K562 (cell line): ENCODE measurements at regions not wholly inside any gene's neighbourhood (a gene's known extent, or its start where the extent isn't known, plus 50 kb on each side); places are given as distances from the start of the nearest gene placed in this dataset.
A peak's percentile ranks its signal among the peaks of the same experiment; 100 is the strongest.

Experiments used
- ATAC-seq: fragments of 200-7000 bp; cut with Tn5 transposase; 3 replicates; pipeline ENCODE4 v1.9.1; 2020; ENCODE audit warnings: moderate library complexity
- BruUV-seq: library from RNA; stranded (reverse); fragments of 400-500 nt; replicated peaks from 2 replicates; lab custom pipeline; 2021; lab: Mats Ljungman, UMichigan
- CTCF ChIA-PET: fragments of 300-600 bp; formaldehyde crosslinking; extraction: SDS; loops from one replicate; lab custom pipeline; 2021; ENCODE audit warnings: low intra/inter-chr PET ratio; lab: Yijun Ruan, JAX
- POLR2A ChIA-PET: fragments of 300-600, 350-650 bp; sonication (Branson Sonifier 250); formaldehyde crosslinking; extraction: SDS; loops from one replicate; lab custom pipeline; 2021; ENCODE audit warnings: antibody characterized with exemption, inconsistent platforms; lab: Yijun Ruan, JAX
- DNase-seq, 4 experiments: peaks; one replicate each; pipeline versions ENCODE4 v3.0.0 to v3.0.0-alpha.2; 2011 to 2018; ENCODE audit warnings: low spot score in 3 of 4, mixed read lengths in 3 of 4; ENCODE audit errors: extremely low read depth in 1 of 4
- FAIRE-seq: peaks from 2 replicates; lab custom pipeline; 2011; peaks lifted over from hg19 to GRCh38; lab: Jason Lieb, UNC
- H2AFZ ChIP-seq: 2 replicates; pipeline ENCODE4 v1.6.0; 2011; ENCODE audit warnings: low read depth, low read length, control low read depth, inconsistent platforms
- H3K27ac ChIP-seq: fragments of 200-600 bp; 3 replicates; pipeline ENCODE4 v1.8.0; 2011; ENCODE audit warnings: low read depth, mild to moderate bottlenecking, control low read depth, inconsistent platforms, low read length, moderate library complexity, mixed read lengths; ENCODE audit errors: extremely low read depth
- H3K27me3 ChIP-seq, 2 experiments: fragments of 300-600 bp in 1 of 2; 2 replicates in 1 of 2; 3 replicates in 1 of 2; pipeline versions ENCODE4 v1.6.0 to v1.8.0; 2011; ENCODE audit warnings: inconsistent platforms in 2 of 2, low read length in 2 of 2, mild to moderate bottlenecking in 1 of 2, mixed read lengths in 1 of 2, moderate library complexity in 1 of 2; ENCODE audit not compliant: control insufficient read depth in 2 of 2, insufficient read depth in 2 of 2
- H3K36me3 ChIP-seq: fragments of 300-600 bp; 3 replicates; pipeline ENCODE4 v1.8.0; 2011; ENCODE audit warnings: mild to moderate bottlenecking, low read length, inconsistent platforms; ENCODE audit not compliant: control insufficient read depth, insufficient read depth
- H3K4me1 ChIP-seq, 2 experiments: fragments of 200-600 bp in 1 of 2; replicated peaks in 1 of 2; 2 replicates in 1 of 2; 3 replicates in 1 of 2; pipeline versions ENCODE4 v1.5.1 to v1.8.0; 2011; ENCODE audit warnings: inconsistent platforms in 2 of 2, low read length in 2 of 2, mild to moderate bottlenecking in 1 of 2, mixed read lengths in 1 of 2, moderate library complexity in 1 of 2; ENCODE audit not compliant: control insufficient read depth in 2 of 2, insufficient read depth in 2 of 2
- H3K4me2 ChIP-seq: 2 replicates; pipeline ENCODE4 v1.6.1; 2011; ENCODE audit warnings: low read length, control low read depth, inconsistent platforms, mixed read lengths; ENCODE audit not compliant: insufficient read depth
- H3K4me3 ChIP-seq: fragments of 200-600 bp; sonication (generic), shearing (Covaris generic); 2 replicates; pipeline ENCODE4 v1.5.1; 2016; ENCODE audit warnings: control low read depth, inconsistent platforms
- H3K79me2 ChIP-seq: fragments of 200-600 bp; 3 replicates; pipeline ENCODE4 v1.8.0; 2011; ENCODE audit warnings: low read length, inconsistent platforms; ENCODE audit not compliant: control insufficient read depth, insufficient read depth
- H3K9ac ChIP-seq, 2 experiments: 2 replicates each; pipeline versions ENCODE4 v1.6.0 to v1.6.1; 2011; ENCODE audit warnings: low read depth in 2 of 2, low read length in 2 of 2, control low read depth in 1 of 2, inconsistent platforms in 1 of 2, mild to moderate bottlenecking in 1 of 2, mixed read lengths in 1 of 2; ENCODE audit not compliant: insufficient read depth in 1 of 2
- H3K9me1 ChIP-seq: one replicate; pipeline ENCODE4 v1.6.0; 2011; ENCODE audit warnings: inconsistent platforms, mild to moderate bottlenecking, low read length, moderate library complexity; ENCODE audit not compliant: control insufficient read depth, insufficient read depth
- H3K9me3 ChIP-seq: replicated peaks from 2 replicates; pipeline ENCODE4 v1.5.1; 2011; ENCODE audit warnings: low read depth, low read length, inconsistent platforms; ENCODE audit not compliant: control insufficient read depth, insufficient read depth
- H4K20me1 ChIP-seq: replicated peaks from 2 replicates; pipeline ENCODE4 v1.6.1; 2011; ENCODE audit warnings: low read length, inconsistent platforms, mixed read lengths; ENCODE audit not compliant: control insufficient read depth, insufficient read depth
- CTCF ChIP-seq, 3 experiments: IDR thresholded peaks in 2 of 3; conservative IDR thresholded peaks in 1 of 3; 2 replicates each; pipeline ENCODE4 v1.5.1; 2011 to 2012; ENCODE audit warnings: low read length in 3 of 3, mild to moderate bottlenecking in 3 of 3, control low read depth in 2 of 3, improper control_type of control experiment in 1 of 3, inconsistent platforms in 1 of 3, low read depth in 1 of 3, mixed read lengths in 1 of 3, moderate library complexity in 1 of 3; ENCODE audit not compliant: insufficient read depth in 2 of 3
- E2F5 ChIP-seq: sonication (generic); formaldehyde crosslinking; IDR thresholded peaks from 2 replicates; pipeline ENCODE4 v1.8.0; 2022; ENCODE audit warnings: mild to moderate bottlenecking, missing genetic modification reagents
- HCFC1 ChIP-seq: IDR thresholded peaks from 2 replicates; pipeline ENCODE4 v1.6.1; 2012; ENCODE audit warnings: low read depth, low read length, improper control_type of control experiment
- KLF13 ChIP-seq: fragments of 450-650 bp; IDR thresholded peaks from 2 replicates; pipeline ENCODE4 v1.6.1; 2016; ENCODE audit warnings: missing genetic modification characterization, low read depth, mild to moderate bottlenecking, missing compliant biosample characterization, moderate library complexity, borderline replicate concordance
- NR2C2 ChIP-seq, 2 experiments: fragments of 200-800 bp in 1 of 2; sonication (Bioruptor generic) in 1 of 2; sonication (generic) in 1 of 2; formaldehyde crosslinking in 1 of 2; IDR thresholded peaks; 2 replicates each; pipeline versions ENCODE4 v1.6.1 to v1.8.0; 2016 to 2022; ENCODE audit warnings: mild to moderate bottlenecking in 1 of 2, missing compliant biosample characterization in 1 of 2, missing genetic modification characterization in 1 of 2, missing genetic modification reagents in 1 of 2
- POLR2A ChIP-seq: fragments of 450-650 bp; conservative IDR thresholded peaks from 2 replicates; pipeline ENCODE4 v1.6.1; 2016
- SIN3B ChIP-seq: fragments of 450-650 bp; IDR thresholded peaks from 2 replicates; pipeline ENCODE4 v1.6.1; 2017; ENCODE audit warnings: low read depth, mild to moderate bottlenecking, moderate library complexity
- XRCC4 ChIP-seq: IDR thresholded peaks from one replicate; pipeline ENCODE4 v1.6.1; 2011; ENCODE audit not compliant: insufficient read depth, insufficient read length; ENCODE audit errors: extremely low read depth
- WGBS: fragments of 100-300 bp; shearing (Covaris generic); methylation state at CpG from one replicate; pipeline ENCODE4 v1.1.6; 2016; ENCODE audit warnings: low coverage, mixed read lengths; ENCODE audit not compliant: insufficient coverage; ENCODE audit errors: missing lambda C conversion rate; 5-methylcytosine and 5-hydroxymethylcytosine counted together
- in situ Hi-C: fragments of 300-500 bp; cut with MboI; formaldehyde crosslinking; loops from 4 replicates; pipeline ENCODE4 v1.15.0; 2018; ENCODE audit warnings: inconsistent platforms, mixed read lengths
- intact Hi-C: fragments of 100-400 bp; cut with micrococcal nuclease; formaldehyde crosslinking; loops from 2 replicates; pipeline ENCODE4 v1.14.2; 2022
- TF ChIP-seq, protein P1 (sequence below): fragments of 450-650 bp; formaldehyde crosslinking; IDR thresholded peaks from 2 replicates; pipeline ENCODE4 v1.4.0; 2022; ENCODE audit warnings: mild to moderate bottlenecking, moderate library complexity

- intact Hi-C loops, result no loop called here
- H3K27me3 ChIP-seq, result peaks cover 1 to 12% of the 10 kb centered on the region in 2 experiments; a peak in 3 of 5 replicates
- DNase-seq, result peak in 2 of 4 experiments; percentile 24
- no TSS peak for BruUV-seq
- no peak overlapping the region for H3K4me3 ChIP-seq
- in situ Hi-C loops, result no loop called here
- FAIRE-seq, result no peak
- no peak overlapping the region for H2AFZ ChIP-seq
- no peaks in the 10 kb centered on the region for H3K36me3 ChIP-seq
- H3K9ac ChIP-seq, result no peak overlapping the region
- no peaks in the 10 kb centered on the region; a peak in 1 of 5 replicates for H3K4me1 ChIP-seq
- H4K20me1 ChIP-seq, result no peaks in the 10 kb centered on the region
- H3K4me2 ChIP-seq, result no peak overlapping the region
- TF ChIP-seq SIN3B (no peak), POLR2A (no peak), CTCF (IDR thresholded peaks at IDR 0.05 in 2 of 3, conservative IDR thresholded peaks at IDR 0.05 in 1 of 3; ENCODE audit: insufficient read depth in 2 of 3, low read depth in 1 of 3, low read length in 3 of 3) (peak; percentile 22 to 32 (median 29); a peak in 3 of 6 replicates), NR2C2 (CRISPR knock-in tag; IDR thresholded peaks at IDR 0.05) (no peak), NR2C2 (tag; IDR thresholded peaks at IDR 0.05) (no peak), HCFC1 (no peak), E2F5 (no peak), KLF13 (tag) (no peak), XRCC4 (no peak)
- TF ChIP-seq, protein P1, sequence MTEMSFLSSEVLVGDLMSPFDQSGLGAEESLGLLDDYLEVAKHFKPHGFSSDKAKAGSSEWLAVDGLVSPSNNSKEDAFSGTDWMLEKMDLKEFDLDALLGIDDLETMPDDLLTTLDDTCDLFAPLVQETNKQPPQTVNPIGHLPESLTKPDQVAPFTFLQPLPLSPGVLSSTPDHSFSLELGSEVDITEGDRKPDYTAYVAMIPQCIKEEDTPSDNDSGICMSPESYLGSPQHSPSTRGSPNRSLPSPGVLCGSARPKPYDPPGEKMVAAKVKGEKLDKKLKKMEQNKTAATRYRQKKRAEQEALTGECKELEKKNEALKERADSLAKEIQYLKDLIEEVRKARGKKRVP (CRISPR knock-in tag), result no peak
- H3K9me1 ChIP-seq, result no peaks in the 10 kb centered on the region
- H3K27ac ChIP-seq, result no peak overlapping the region
- no peaks in the 10 kb centered on the region for H3K9me3 ChIP-seq
- ATAC-seq, result peak; percentile 81
- ChIA-PET CTCF (no interaction called here), POLR2A (no interaction called here)
- no peaks in the 10 kb centered on the region for H3K79me2 ChIP-seq
- WGBS, result 3% methylated on average over 13 of the region's 14 CpGs
Observed at GRCh38 chr12:125229878-125230530, 164.8 kb downstream of the AACS start.
